K562 (cell line): ENCODE measurements at regions not wholly inside any gene's neighbourhood (a gene's known extent, or its start where the extent isn't known, plus 50 kb on each side); places are given as distances from the start of the nearest gene placed in this dataset.

Experiments
- ATAC-seq: fragments of 200-7000 bp; cut with Tn5 transposase; 3 replicates; pipeline ENCODE4 v1.9.1; 2020; ENCODE audit warnings: moderate library complexity
- BruUV-seq: library from RNA; stranded (reverse); fragments of 400-500 nt; replicated peaks from 2 replicates; lab custom pipeline; 2021; lab: Mats Ljungman, UMichigan
- CTCF ChIA-PET: fragments of 300-600 bp; formaldehyde crosslinking; extraction: SDS; loops from one replicate; lab custom pipeline; 2021; ENCODE audit warnings: low intra/inter-chr PET ratio; lab: Yijun Ruan, JAX
- POLR2A ChIA-PET: fragments of 300-600, 350-650 bp; sonication (Branson Sonifier 250); formaldehyde crosslinking; extraction: SDS; loops from one replicate; lab custom pipeline; 2021; ENCODE audit warnings: antibody characterized with exemption, inconsistent platforms; lab: Yijun Ruan, JAX
- DNase-seq, 4 experiments: peaks; one replicate each; pipeline versions ENCODE4 v3.0.0 to v3.0.0-alpha.2; 2011 to 2018; ENCODE audit warnings: low spot score in 3 of 4, mixed read lengths in 3 of 4; ENCODE audit errors: extremely low read depth in 1 of 4
- FAIRE-seq: peaks from 2 replicates; lab custom pipeline; 2011; peaks lifted over from hg19 to GRCh38; lab: Jason Lieb, UNC
- H2AFZ ChIP-seq: 2 replicates; pipeline ENCODE4 v1.6.0; 2011; ENCODE audit warnings: low read depth, low read length, control low read depth, inconsistent platforms
- H3K27ac ChIP-seq: fragments of 200-600 bp; 3 replicates; pipeline ENCODE4 v1.8.0; 2011; ENCODE audit warnings: low read depth, mild to moderate bottlenecking, control low read depth, inconsistent platforms, low read length, moderate library complexity, mixed read lengths; ENCODE audit errors: extremely low read depth
- H3K27me3 ChIP-seq, 2 experiments: fragments of 300-600 bp in 1 of 2; 2 replicates in 1 of 2; 3 replicates in 1 of 2; pipeline versions ENCODE4 v1.6.0 to v1.8.0; 2011; ENCODE audit warnings: inconsistent platforms in 2 of 2, low read length in 2 of 2, mild to moderate bottlenecking in 1 of 2, mixed read lengths in 1 of 2, moderate library complexity in 1 of 2; ENCODE audit not compliant: control insufficient read depth in 2 of 2, insufficient read depth in 2 of 2
- H3K36me3 ChIP-seq: fragments of 300-600 bp; 3 replicates; pipeline ENCODE4 v1.8.0; 2011; ENCODE audit warnings: mild to moderate bottlenecking, low read length, inconsistent platforms; ENCODE audit not compliant: control insufficient read depth, insufficient read depth
- H3K4me1 ChIP-seq, 2 experiments: fragments of 200-600 bp in 1 of 2; replicated peaks in 1 of 2; 2 replicates in 1 of 2; 3 replicates in 1 of 2; pipeline versions ENCODE4 v1.5.1 to v1.8.0; 2011; ENCODE audit warnings: inconsistent platforms in 2 of 2, low read length in 2 of 2, mild to moderate bottlenecking in 1 of 2, mixed read lengths in 1 of 2, moderate library complexity in 1 of 2; ENCODE audit not compliant: control insufficient read depth in 2 of 2, insufficient read depth in 2 of 2
- H3K4me2 ChIP-seq: 2 replicates; pipeline ENCODE4 v1.6.1; 2011; ENCODE audit warnings: low read length, control low read depth, inconsistent platforms, mixed read lengths; ENCODE audit not compliant: insufficient read depth
- H3K4me3 ChIP-seq: fragments of 200-600 bp; sonication (generic), shearing (Covaris generic); 2 replicates; pipeline ENCODE4 v1.5.1; 2016; ENCODE audit warnings: control low read depth, inconsistent platforms
- H3K79me2 ChIP-seq: fragments of 200-600 bp; 3 replicates; pipeline ENCODE4 v1.8.0; 2011; ENCODE audit warnings: low read length, inconsistent platforms; ENCODE audit not compliant: control insufficient read depth, insufficient read depth
- H3K9ac ChIP-seq, 2 experiments: 2 replicates each; pipeline versions ENCODE4 v1.6.0 to v1.6.1; 2011; ENCODE audit warnings: low read depth in 2 of 2, low read length in 2 of 2, control low read depth in 1 of 2, inconsistent platforms in 1 of 2, mild to moderate bottlenecking in 1 of 2, mixed read lengths in 1 of 2; ENCODE audit not compliant: insufficient read depth in 1 of 2
- H3K9me1 ChIP-seq: one replicate; pipeline ENCODE4 v1.6.0; 2011; ENCODE audit warnings: inconsistent platforms, mild to moderate bottlenecking, low read length, moderate library complexity; ENCODE audit not compliant: control insufficient read depth, insufficient read depth
- H3K9me3 ChIP-seq: replicated peaks from 2 replicates; pipeline ENCODE4 v1.5.1; 2011; ENCODE audit warnings: low read depth, low read length, inconsistent platforms; ENCODE audit not compliant: control insufficient read depth, insufficient read depth
- H4K20me1 ChIP-seq: replicated peaks from 2 replicates; pipeline ENCODE4 v1.6.1; 2011; ENCODE audit warnings: low read length, inconsistent platforms, mixed read lengths; ENCODE audit not compliant: control insufficient read depth, insufficient read depth
- E4F1 ChIP-seq: fragments of 250-450 bp; sonication (Bioruptor Pico); IDR thresholded peaks from 2 replicates; pipeline ENCODE4 v1.5.0; 2021; ENCODE audit warnings: mild to moderate bottlenecking, borderline replicate concordance
- IFI16 ChIP-seq: fragments of 250-450 bp; sonication (Bioruptor Pico); IDR thresholded peaks from 2 replicates; pipeline ENCODE4 v2.1.2; 2022; ENCODE audit warnings: mild to moderate bottlenecking, inconsistent platforms
- OTX1 ChIP-seq: fragments of 450-650 bp; formaldehyde crosslinking; IDR thresholded peaks from 2 replicates; pipeline ENCODE4 v1.4.0; 2022; ENCODE audit warnings: mild to moderate bottlenecking
- PREB ChIP-seq: sonication (generic); formaldehyde crosslinking; IDR thresholded peaks from 2 replicates; pipeline ENCODE4 v1.8.1; 2023; ENCODE audit warnings: mild to moderate bottlenecking, missing genetic modification reagents
- RNF219 ChIP-seq: fragments of 250-450 bp; sonication (Bioruptor Pico); IDR thresholded peaks from 2 replicates; pipeline ENCODE4 v1.5.0; 2022; ENCODE audit warnings: mild to moderate bottlenecking
- TAF15 ChIP-seq: fragments of 200-400 bp; formaldehyde crosslinking; IDR thresholded peaks from 2 replicates; pipeline ENCODE4 v1.6.1; 2017; ENCODE audit warnings: mild to moderate bottlenecking, low read depth, low read length, moderate library complexity
- TRIM24 ChIP-seq, 2 experiments: fragments of 450-650 bp; IDR thresholded peaks; 2 replicates each; pipeline ENCODE4 v1.6.1; 2016
- ZNF444 ChIP-seq: fragments of 250-450 bp; sonication (Bioruptor Pico); IDR thresholded peaks from 2 replicates; pipeline ENCODE4 v1.4.0; 2020; ENCODE audit warnings: mild to moderate bottlenecking, moderate library complexity
- WGBS: fragments of 100-300 bp; shearing (Covaris generic); methylation state at CpG from one replicate; pipeline ENCODE4 v1.1.6; 2016; ENCODE audit warnings: low coverage, mixed read lengths; ENCODE audit not compliant: insufficient coverage; ENCODE audit errors: missing lambda C conversion rate; 5-methylcytosine and 5-hydroxymethylcytosine counted together
- in situ Hi-C: fragments of 300-500 bp; cut with MboI; formaldehyde crosslinking; loops from 4 replicates; pipeline ENCODE4 v1.15.0; 2018; ENCODE audit warnings: inconsistent platforms, mixed read lengths
- intact Hi-C: fragments of 100-400 bp; cut with micrococcal nuclease; formaldehyde crosslinking; loops from 2 replicates; pipeline ENCODE4 v1.14.2; 2022

- DNase-seq (no peak), ATAC-seq (no peak), FAIRE-seq (no peak)
- BruUV-seq, result no TSS peak
- in situ Hi-C loops, result no loop called here
- Histone ChIP-seq H3K79me2 (no peaks in the 10 kb centered on the region), H3K27me3 (no peaks in the 10 kb centered on the region), H3K27ac (no peak overlapping the region), H3K36me3 (no peaks in the 10 kb centered on the region), H2AFZ (no peak overlapping the region), H3K9me3 (no peaks in the 10 kb centered on the region), H3K9me1 (no peaks in the 10 kb centered on the region), H3K4me1 (no peaks in the 10 kb centered on the region), H3K9ac (no peak overlapping the region), H4K20me1 (no peaks in the 10 kb centered on the region), H3K4me3 (no peak overlapping the region)
- WGBS, result under 1% methylated on average over 10 of the region's 10 CpGs
- CTCF ChIA-PET, result no interaction called here
- POLR2A ChIA-PET, result no interaction called here
- no peak for TF ChIP-seq TRIM24 (IDR thresholded peaks at IDR 0.05)
- TF ChIP-seq OTX1 (CRISPR knock-in tag), result no peak
- no peak for TF ChIP-seq ZNF444 (CRISPR knock-in tag)
- TF ChIP-seq, all 486 proteins: peak for 0
- intact Hi-C loops, result no loop called here
- H3K4me2 ChIP-seq, result no peak overlapping the region
Measured at GRCh38 chr4:30822911-30823551, 102.9 kb downstream of the PCDH7 start.

- no peak for FAIRE-seq
- no peak overlapping the region for H2AFZ ChIP-seq
- ChIA-PET POLR2A (no interaction called here), CTCF (no interaction called here)
- no peak overlapping the region for H3K4me3 ChIP-seq
- no peaks in the 10 kb centered on the region for H4K20me1 ChIP-seq
- no peaks in the 10 kb centered on the region for H3K27me3 ChIP-seq
- no peak overlapping the region for H3K4me2 ChIP-seq
- no peak overlapping the region for H3K9ac ChIP-seq
- in situ Hi-C loops (no loop called here), intact Hi-C loops (no loop called here)
- no peak for ATAC-seq
- H3K79me2 ChIP-seq, result no peaks in the 10 kb centered on the region
- H3K27ac ChIP-seq, result no peak overlapping the region
- no peaks in the 10 kb centered on the region for H3K4me1 ChIP-seq
- no peaks in the 10 kb centered on the region for H3K36me3 ChIP-seq
- no peaks in the 10 kb centered on the region for H3K9me3 ChIP-seq
- no peak for DNase-seq
- BruUV-seq, result no TSS peak
- 0% methylated on average over 1 of the region's 1 CpG for WGBS
- H3K9me1 ChIP-seq, result no peaks in the 10 kb centered on the region
- TF ChIP-seq TAF15, result no peak
- no peak for TF ChIP-seq IFI16 (CRISPR knock-in tag)
- no peak for TF ChIP-seq RNF219 (CRISPR knock-in tag)
- no peak for TF ChIP-seq E4F1 (CRISPR knock-in tag)
- no peak for TF ChIP-seq PREB (CRISPR knock-in tag)
Measured at GRCh38 chr4:30825008-30825770, 105.0 kb downstream of the PCDH7 start.
